Spleen (tissue), 7 donors: ENCODE measurements at regions not wholly inside any gene's neighbourhood (a gene's known extent, or its start where the extent isn't known, plus 50 kb on each side); places are given as distances from the start of the nearest gene placed in this dataset.

ENCODE experiments used
- CTCF ChIP-seq, 11 experiments: fragments of 200-600 bp in 7 of 11; fragments of 450-650 bp in 4 of 11; sonication (generic) in 4 of 11; IDR thresholded peaks in 8 of 11; conservative IDR thresholded peaks in 3 of 11; 1 replicate in 7 of 11; 2 replicates in 4 of 11; pipeline versions ENCODE4 v1.4.0 to v1.8.0; 2016 to 2021; ENCODE audit warnings: antibody characterized with exemption in 11 of 11, inconsistent platforms in 4 of 11, mild to moderate bottlenecking in 1 of 11
- POLR2A ChIP-seq, 3 donors: fragments of 450-650 bp; IDR thresholded peaks; one replicate each; pipeline ENCODE4 v1.5.1; 2017; ENCODE audit warnings: antibody characterized with exemption in 3 of 3, mild to moderate bottlenecking in 1 of 3
- POLR2AphosphoS5 ChIP-seq, 3 donors: sonication (generic); formaldehyde crosslinking; IDR thresholded peaks; one replicate each; pipeline ENCODE4 v1.5.1; 2017; ENCODE audit warnings: antibody characterized with exemption in 3 of 3
- donor health status: DM: no; HTN: no; CAD: no; lungs with moderate emphysema.
- donor health status: DM: no; HTN: no; CAD: no.
- donor health status: DM: no; HTN: no; CAD: no.

- no peak for TF ChIP-seq CTCF (IDR thresholded peaks at IDR 0.05 in 8 of 11, conservative IDR thresholded peaks at IDR 0.05 in 3 of 11)
- no peak for TF ChIP-seq POLR2A (IDR thresholded peaks at IDR 0.05)
- TF ChIP-seq POLR2AphosphoS5 (IDR thresholded peaks at IDR 0.05), result no peak
Observed at GRCh38 chr14:86296173-86296572, 766.2 kb downstream of the FLRT2 start.
